ENCODE measurements at regions not wholly inside any gene's neighbourhood (a gene's known extent, or its start where the extent isn't known, plus 50 kb on each side); places are given as distances from the start of the nearest gene placed in this dataset.

DNA sequence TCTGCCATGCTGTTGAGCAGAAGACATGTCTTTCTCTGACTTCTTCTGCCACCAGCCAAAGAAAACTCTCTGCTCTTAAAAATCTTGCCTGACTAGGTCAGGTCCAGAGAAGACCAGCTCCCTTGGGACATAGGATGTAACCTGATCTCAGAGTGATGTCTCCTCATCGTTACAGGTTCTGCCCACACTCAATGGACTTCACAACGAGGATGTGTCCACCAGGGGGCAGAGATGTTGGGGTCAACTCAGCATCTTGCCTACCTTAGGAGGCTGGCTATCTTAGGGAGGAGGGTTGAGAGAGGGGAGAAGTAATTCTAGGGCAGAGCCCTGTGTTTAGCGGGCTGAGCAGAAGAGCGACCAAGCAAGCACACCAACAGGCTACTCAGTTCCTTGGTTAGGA is 207.6 kb upstream of the CDH4 start:
- intact Hi-C loops (cut with DNase I), result no loop called here
- Histone ChIP-seq H3K36me3 (no peaks in the 10 kb centered on the region), H3K4me3 (no peak overlapping the region), H3K4me1 (no peaks in the 10 kb centered on the region), H3K27me3 (peaks cover 0 to 24% (median 12%) of the 10 kb centered on the region in 7 donors), H3K27ac (no peak overlapping the region), H3K9me3 (peaks cover 0 to 7% (median 0%) of the 10 kb centered on the region in 11 donors)
- ATAC-seq (no peak), DNase-seq (no peak)
- TF ChIP-seq, protein P1, sequence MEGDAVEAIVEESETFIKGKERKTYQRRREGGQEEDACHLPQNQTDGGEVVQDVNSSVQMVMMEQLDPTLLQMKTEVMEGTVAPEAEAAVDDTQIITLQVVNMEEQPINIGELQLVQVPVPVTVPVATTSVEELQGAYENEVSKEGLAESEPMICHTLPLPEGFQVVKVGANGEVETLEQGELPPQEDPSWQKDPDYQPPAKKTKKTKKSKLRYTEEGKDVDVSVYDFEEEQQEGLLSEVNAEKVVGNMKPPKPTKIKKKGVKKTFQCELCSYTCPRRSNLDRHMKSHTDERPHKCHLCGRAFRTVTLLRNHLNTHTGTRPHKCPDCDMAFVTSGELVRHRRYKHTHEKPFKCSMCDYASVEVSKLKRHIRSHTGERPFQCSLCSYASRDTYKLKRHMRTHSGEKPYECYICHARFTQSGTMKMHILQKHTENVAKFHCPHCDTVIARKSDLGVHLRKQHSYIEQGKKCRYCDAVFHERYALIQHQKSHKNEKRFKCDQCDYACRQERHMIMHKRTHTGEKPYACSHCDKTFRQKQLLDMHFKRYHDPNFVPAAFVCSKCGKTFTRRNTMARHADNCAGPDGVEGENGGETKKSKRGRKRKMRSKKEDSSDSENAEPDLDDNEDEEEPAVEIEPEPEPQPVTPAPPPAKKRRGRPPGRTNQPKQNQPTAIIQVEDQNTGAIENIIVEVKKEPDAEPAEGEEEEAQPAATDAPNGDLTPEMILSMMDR (IDR thresholded peaks at IDR 0.05), result no peak
- WGBS, 2 donors, result 48 to 55% methylated on average over 4 of the region's 4 CpGs

GRCh38 chr20:61045091-61045490 is 207.0 kb upstream of the CDH4 start:
- Histone ChIP-seq H3K27ac (no peak overlapping the region), H3K27me3 (peaks cover 0 to 26% (median 16%) of the 10 kb centered on the region in 7 donors), H3K9me3 (peaks cover 0 to 7% (median 0%) of the 10 kb centered on the region in 11 donors), H3K4me1 (no peaks in the 10 kb centered on the region), H3K36me3 (no peaks in the 10 kb centered on the region), H3K4me3 (no peak overlapping the region)
- 93 to 100% methylated on average over 1 of the region's 1 CpG for WGBS, 2 donors
- ATAC-seq, result no peak
- intact Hi-C loops (cut with DNase I), result no loop called here
- DNase-seq, result no peak
- TF ChIP-seq, protein P1 (IDR thresholded peaks at IDR 0.05), result no peak

DNA sequence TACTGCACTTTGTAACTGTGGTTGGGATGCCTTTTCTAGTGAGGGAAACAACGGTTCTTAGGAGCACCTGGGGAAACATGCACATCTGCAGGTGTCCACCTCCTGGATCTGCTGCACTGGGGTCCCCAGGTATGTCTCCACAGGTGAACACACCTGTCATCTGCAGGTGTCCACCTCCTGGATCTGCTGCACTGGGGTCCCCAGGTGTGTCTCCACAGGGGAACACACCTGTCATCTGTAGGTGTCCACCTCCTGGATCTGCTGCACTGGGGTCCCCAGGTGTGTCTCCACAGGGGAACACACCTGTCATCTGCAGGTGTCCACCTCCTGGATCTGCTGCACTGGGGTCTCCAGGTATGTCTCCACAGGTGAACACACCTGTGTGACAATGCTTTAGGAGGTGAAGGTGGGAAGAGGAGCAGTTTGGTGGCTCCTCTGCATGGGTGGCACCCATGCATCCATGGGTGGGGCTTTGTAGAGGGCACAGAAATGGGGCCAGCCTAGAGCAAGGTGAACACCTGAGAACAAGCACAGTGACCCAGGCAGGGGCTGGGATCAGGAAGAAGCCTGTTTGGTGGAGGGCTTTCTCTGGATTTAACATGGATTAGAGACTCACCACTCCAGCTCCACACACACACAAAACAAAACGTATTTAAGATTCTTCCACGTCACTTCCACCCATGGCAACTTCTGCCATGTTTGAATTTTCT is 206.0 kb upstream of the CDH4 start:
- DNase-seq, result no peak
- Histone ChIP-seq H3K9me3 (peaks cover 0 to 7% (median 0%) of the 10 kb centered on the region in 11 donors), H3K27ac (no peak overlapping the region), H3K36me3 (no peaks in the 10 kb centered on the region), H3K27me3 (peaks cover 0 to 26% (median 16%) of the 10 kb centered on the region in 7 donors), H3K4me1 (no peaks in the 10 kb centered on the region), H3K4me3 (no peak overlapping the region)
- intact Hi-C loops (cut with DNase I), result no loop called here
- TF ChIP-seq, protein P1 (IDR thresholded peaks at IDR 0.05), result no peak
- WGBS, 2 donors, result 59 to 64% methylated on average over 3 of the region's 3 CpGs
- ATAC-seq, result peak in 1 of 8 donors; percentile 55

DNA sequence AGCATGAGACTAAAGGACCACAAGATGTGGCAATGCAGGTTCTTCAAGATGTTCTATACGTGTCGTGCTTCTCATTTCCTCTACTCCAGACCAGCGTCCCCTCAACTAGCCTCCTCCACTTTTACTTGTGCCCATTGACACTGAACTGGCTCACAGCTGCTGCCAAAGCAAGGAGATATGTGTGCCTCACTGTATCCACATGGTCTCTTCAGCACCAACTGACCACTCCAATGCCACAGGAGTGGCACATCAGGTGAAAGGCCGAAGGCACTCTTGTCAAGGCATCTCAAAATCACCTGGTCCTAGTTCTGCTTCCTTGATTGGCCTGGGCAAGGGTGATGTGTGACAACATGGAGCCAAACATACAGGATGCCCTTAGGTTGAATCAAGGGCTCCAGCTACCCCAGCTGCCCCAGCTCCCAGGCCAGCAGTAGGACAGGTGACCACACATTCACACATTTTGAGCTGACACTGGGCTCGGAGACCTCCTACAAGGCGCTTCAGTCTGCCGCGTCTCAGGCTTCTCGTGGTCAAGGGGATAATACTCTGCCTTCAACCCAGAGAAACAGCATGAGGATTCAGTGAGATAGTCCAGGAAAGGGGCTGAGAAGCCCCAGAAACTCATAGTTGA is 205.2 kb upstream of the CDH4 start:
- WGBS, 2 donors, result 84 to 85% methylated on average over 9 of the region's 9 CpGs
- Histone ChIP-seq H3K27me3 (peaks cover 0 to 26% (median 13%) of the 10 kb centered on the region in 7 donors), H3K4me1 (no peaks in the 10 kb centered on the region), H3K9me3 (peaks cover 0 to 7% (median 0%) of the 10 kb centered on the region in 11 donors), H3K27ac (no peak overlapping the region), H3K4me3 (no peak overlapping the region), H3K36me3 (no peaks in the 10 kb centered on the region)
- TF ChIP-seq, protein P1 (IDR thresholded peaks at IDR 0.05), result no peak
- ATAC-seq (no peak), DNase-seq (no peak)
- intact Hi-C loops (cut with DNase I), result no loop called here

Data from heart right ventricle (tissue), 16 donors.